Calu3 (cell line): ENCODE measurements at regions not wholly inside any gene's neighbourhood (a gene's known extent, or its start where the extent isn't known, plus 50 kb on each side); places are given as distances from the start of the nearest gene placed in this dataset.

Source experiments
- BruUV-seq: library from RNA; stranded (reverse); fragments of 400-500 nt; replicated peaks from 2 replicates; lab custom pipeline; 2021; lab: Mats Ljungman, UMichigan
- CTCF ChIA-PET: fragments of 300-600 bp; sonication (Branson Sonifier 250); formaldehyde crosslinking; loops from one replicate; lab custom pipeline; 2022; ENCODE audit warnings: antibody characterized with exemption; lab: Charles Lee
- DNase-seq: peaks from one replicate; pipeline ENCODE4 v3.0.0; 2022
- H3K27ac Mint-ChIP-seq: one replicate; pipeline ENCODE4 v1.8.0; 2022; ENCODE audit warnings: mixed read lengths; ENCODE audit not compliant: unreplicated experiment
- H3K27me3 Mint-ChIP-seq: one replicate; pipeline ENCODE4 v1.8.0; 2022; ENCODE audit warnings: mixed read lengths; ENCODE audit not compliant: unreplicated experiment
- H3K36me3 Mint-ChIP-seq: one replicate; pipeline ENCODE4 v1.8.0; 2022; ENCODE audit warnings: mild to moderate bottlenecking, moderate library complexity, mixed read lengths; ENCODE audit not compliant: insufficient read depth, unreplicated experiment
- H3K4me1 Mint-ChIP-seq: one replicate; pipeline ENCODE4 v1.8.0; 2022; ENCODE audit warnings: mild to moderate bottlenecking, low read depth, mixed read lengths; ENCODE audit not compliant: unreplicated experiment
- H3K4me3 Mint-ChIP-seq: one replicate; pipeline ENCODE4 v1.8.0; 2022; ENCODE audit warnings: mild to moderate bottlenecking, low read depth, moderate library complexity, mixed read lengths; ENCODE audit not compliant: unreplicated experiment
- H3K9me3 Mint-ChIP-seq: one replicate; pipeline ENCODE4 v1.8.0; 2022; ENCODE audit warnings: low read depth, mixed read lengths; ENCODE audit not compliant: unreplicated experiment
- intact Hi-C: fragments of 100-400 bp; cut with micrococcal nuclease; formaldehyde crosslinking; loops from one replicate; pipeline ENCODE4 v1.10.0; 2022; ENCODE audit not compliant: unreplicated experiment
- TF ChIP-seq, protein P1 (sequence below): fragments of 200-600 bp; IDR thresholded peaks from one replicate; pipeline ENCODE4 v1.8.0; 2022; ENCODE audit warnings: antibody characterized with exemption; ENCODE audit not compliant: unreplicated experiment

- intact Hi-C loops: no loop called here
- Mint-ChIP-seq H3K36me3 (no peaks in the 10 kb centered on the region), H3K4me1 (no peaks in the 10 kb centered on the region), H3K27me3 (no peaks in the 10 kb centered on the region), H3K27ac (no peak overlapping the region), H3K9me3 (peaks cover 16% of the 10 kb centered on the region), H3K4me3 (no peak overlapping the region)
- BruUV-seq: no TSS peak
- no peak for DNase-seq
- TF ChIP-seq, protein P1, sequence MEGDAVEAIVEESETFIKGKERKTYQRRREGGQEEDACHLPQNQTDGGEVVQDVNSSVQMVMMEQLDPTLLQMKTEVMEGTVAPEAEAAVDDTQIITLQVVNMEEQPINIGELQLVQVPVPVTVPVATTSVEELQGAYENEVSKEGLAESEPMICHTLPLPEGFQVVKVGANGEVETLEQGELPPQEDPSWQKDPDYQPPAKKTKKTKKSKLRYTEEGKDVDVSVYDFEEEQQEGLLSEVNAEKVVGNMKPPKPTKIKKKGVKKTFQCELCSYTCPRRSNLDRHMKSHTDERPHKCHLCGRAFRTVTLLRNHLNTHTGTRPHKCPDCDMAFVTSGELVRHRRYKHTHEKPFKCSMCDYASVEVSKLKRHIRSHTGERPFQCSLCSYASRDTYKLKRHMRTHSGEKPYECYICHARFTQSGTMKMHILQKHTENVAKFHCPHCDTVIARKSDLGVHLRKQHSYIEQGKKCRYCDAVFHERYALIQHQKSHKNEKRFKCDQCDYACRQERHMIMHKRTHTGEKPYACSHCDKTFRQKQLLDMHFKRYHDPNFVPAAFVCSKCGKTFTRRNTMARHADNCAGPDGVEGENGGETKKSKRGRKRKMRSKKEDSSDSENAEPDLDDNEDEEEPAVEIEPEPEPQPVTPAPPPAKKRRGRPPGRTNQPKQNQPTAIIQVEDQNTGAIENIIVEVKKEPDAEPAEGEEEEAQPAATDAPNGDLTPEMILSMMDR: no peak
- CTCF ChIA-PET: no interaction called here
Observed at GRCh38 chr3:76551739-76552138, 488.2 kb upstream of the ROBO2 start.

- no peak for DNase-seq
- H3K4me3 Mint-ChIP-seq: no peak overlapping the region
- H3K27me3 Mint-ChIP-seq: no peaks in the 10 kb centered on the region
- H3K36me3 Mint-ChIP-seq: no peaks in the 10 kb centered on the region
- no TSS peak for BruUV-seq
- intact Hi-C loops: no loop called here
- no peak overlapping the region for H3K27ac Mint-ChIP-seq
- no peaks in the 10 kb centered on the region for H3K4me1 Mint-ChIP-seq
- TF ChIP-seq, protein P1: no peak
- H3K9me3 Mint-ChIP-seq: peaks cover 16% of the 10 kb centered on the region
- CTCF ChIA-PET: no interaction called here
Observed at GRCh38 chr3:76552653-76553052, 487.2 kb upstream of the ROBO2 start.

DNA sequence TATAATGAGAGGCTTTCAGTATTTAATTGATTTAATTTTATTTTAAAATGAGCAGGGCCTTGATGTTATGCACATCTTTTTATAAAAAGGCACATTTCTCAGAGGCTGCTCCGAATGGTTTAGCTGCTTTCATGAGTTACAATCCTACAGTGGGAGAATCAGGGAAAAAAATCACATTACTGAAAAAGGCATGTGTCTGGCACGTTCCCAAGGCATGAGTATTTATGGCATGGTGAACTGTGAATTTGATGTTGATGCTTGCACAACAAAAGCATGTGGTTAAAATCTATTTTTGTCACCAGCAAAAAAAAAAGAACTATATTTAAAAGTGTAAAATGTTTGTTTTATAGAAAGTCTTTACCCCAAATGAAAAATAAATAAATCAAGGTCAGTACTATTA lies 485.2 kb upstream of the ROBO2 start:
- no TSS peak for BruUV-seq
- no peak for DNase-seq
- CTCF ChIA-PET: no interaction called here
- Mint-ChIP-seq H3K4me3 (no peak overlapping the region), H3K27ac (no peak overlapping the region), H3K4me1 (no peaks in the 10 kb centered on the region), H3K9me3 (peaks cover 14% of the 10 kb centered on the region), H3K27me3 (no peaks in the 10 kb centered on the region), H3K36me3 (no peaks in the 10 kb centered on the region)
- intact Hi-C loops: no loop called here
- TF ChIP-seq, protein P1: no peak

DNA sequence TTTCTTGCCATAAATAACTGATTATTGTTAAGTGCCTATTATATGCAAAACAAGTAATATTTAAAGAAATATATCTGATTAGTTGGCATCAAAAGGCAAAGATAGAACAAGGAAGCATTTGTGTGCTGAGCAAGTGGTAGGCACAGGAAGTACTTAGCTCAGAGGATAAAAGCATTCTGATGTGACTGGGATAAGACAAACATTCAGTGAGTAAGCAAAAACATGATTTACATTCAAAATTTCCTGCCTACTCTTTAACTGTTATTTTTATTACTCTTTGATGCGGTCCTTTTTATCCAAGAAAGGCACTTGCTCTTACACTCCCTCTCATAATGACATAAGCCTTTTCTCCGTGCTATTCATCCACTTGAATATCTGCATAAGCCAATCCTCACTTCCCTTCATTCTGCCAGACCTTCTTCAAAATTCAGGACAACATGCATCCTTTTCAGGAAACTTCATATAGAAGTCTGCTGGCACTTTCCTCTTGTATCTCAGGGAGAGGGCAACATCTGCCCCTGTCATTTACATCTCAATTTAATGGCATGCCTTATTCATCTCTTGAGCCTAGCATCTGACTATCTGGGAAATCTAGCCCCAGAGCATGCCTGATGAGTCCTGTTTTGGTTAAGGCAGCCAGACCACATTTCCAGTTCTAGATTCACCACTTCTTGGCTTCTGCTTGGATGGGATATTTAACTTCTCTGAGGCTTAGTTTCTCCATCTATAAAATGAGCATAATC lies 478.2 kb upstream of the ROBO2 start:
- intact Hi-C loops: no loop called here
- DNase-seq: no peak
- Mint-ChIP-seq H3K27ac (no peak overlapping the region), H3K36me3 (no peaks in the 10 kb centered on the region), H3K27me3 (no peaks in the 10 kb centered on the region), H3K4me3 (no peak overlapping the region), H3K4me1 (no peaks in the 10 kb centered on the region), H3K9me3 (peaks cover 9% of the 10 kb centered on the region)
- TF ChIP-seq, protein P1: no peak
- no TSS peak for BruUV-seq
- CTCF ChIA-PET: no interaction called here
